B cell (primary cell): ENCODE measurements at regions not wholly inside any gene's neighbourhood (a gene's known extent, or its start where the extent isn't known, plus 50 kb on each side); places are given as distances from the start of the nearest gene placed in this dataset.

Experiments used
- ATAC-seq: fragments of 200-7000 bp; cut with Tn5 transposase; one replicate; pipeline ENCODE4 v1.10.0; 2021; ENCODE audit warnings: low read depth, mild to moderate bottlenecking, moderate number of reproducible peaks, moderate library complexity
- CTCF ChIA-PET: fragments of 350-600 bp; sonication (Branson Sonifier 250); formaldehyde crosslinking; loops from one replicate; lab custom pipeline; 2021; ENCODE audit warnings: antibody characterized with exemption, inconsistent platforms; lab: Charles Lee
- POLR2A ChIA-PET: fragments of 350-600 bp; sonication (Branson Sonifier 250); formaldehyde crosslinking; loops from one replicate; lab custom pipeline; 2021; ENCODE audit warnings: antibody characterized with exemption; lab: Charles Lee
- DNase-seq: peaks from one replicate; pipeline ENCODE4 v3.0.0; 2013
- H2AFZ ChIP-seq: 2 replicates; pipeline ENCODE4 v1.6.1; 2012; ENCODE audit warnings: mild to moderate bottlenecking, low read depth, low read length; ENCODE audit not compliant: insufficient read depth, poor library complexity, severe bottlenecking
- H3K27ac ChIP-seq, 2 donors: 1 replicate in 1 of 2; 2 replicates in 1 of 2; pipeline ENCODE4 v1.5.1; 2012 to 2013; ENCODE audit warnings: low read length in 2 of 2, mild to moderate bottlenecking in 2 of 2, moderate library complexity in 1 of 2
- H3K27me3 ChIP-seq, 4 experiments: fragments of 200-600 bp in 1 of 4; sonication (generic) in 1 of 4; replicated peaks in 1 of 4; 1 replicate in 2 of 4; 2 replicates in 2 of 4; pipeline versions ENCODE4 v1.6.1 to v1.7.0; 2013 to 2016; ENCODE audit warnings: low read length in 3 of 4, mild to moderate bottlenecking in 2 of 4, mixed read lengths in 1 of 4, moderate library complexity in 1 of 4; ENCODE audit not compliant: insufficient read depth in 4 of 4, control insufficient read depth in 3 of 4; ENCODE audit errors: control extremely low read depth in 1 of 4
- H3K36me3 ChIP-seq, 2 experiments: replicated peaks in 1 of 2; 1 replicate in 1 of 2; 2 replicates in 1 of 2; pipeline versions ENCODE4 v1.6.1 to v1.7.1; 2013; ENCODE audit warnings: low read length in 1 of 2; ENCODE audit not compliant: insufficient read depth in 2 of 2, control insufficient read depth in 1 of 2; ENCODE audit errors: control extremely low read depth in 1 of 2, extremely low read depth in 1 of 2
- H3K4me1 ChIP-seq, 2 donors: fragments of 200-600 bp in 1 of 2; sonication (generic) in 1 of 2; 1 replicate in 1 of 2; 2 replicates in 1 of 2; pipeline versions ENCODE4 v1.5.1 to v1.6.1; 2013 to 2017; ENCODE audit warnings: low read length in 2 of 2; ENCODE audit not compliant: control insufficient read depth in 2 of 2, insufficient read depth in 2 of 2
- H3K4me2 ChIP-seq: replicated peaks from 2 replicates; pipeline ENCODE3; 2012; ENCODE audit warnings: mild to moderate bottlenecking, low read depth, low read length; ENCODE audit not compliant: poor library complexity, severe bottlenecking
- H3K4me3 ChIP-seq, 5 experiments: fragments of 200-600 bp in 1 of 5; sonication (generic) in 1 of 5; 1 replicate in 3 of 5; 2 replicates in 2 of 5; pipeline versions ENCODE4 v1.5.1 to v1.7.0; 2011 to 2016; ENCODE audit warnings: low read length in 4 of 5, mild to moderate bottlenecking in 4 of 5, low read depth in 2 of 5, control low read depth in 1 of 5, moderate library complexity in 1 of 5; ENCODE audit not compliant: insufficient read depth in 1 of 5; ENCODE audit errors: control extremely low read depth in 1 of 5, extremely low read depth in 1 of 5
- H3K79me2 ChIP-seq: fragments of 200-600 bp; sonication (generic); one replicate; pipeline ENCODE4 v1.6.0; 2016; ENCODE audit warnings: low read length; ENCODE audit not compliant: control insufficient read depth, insufficient read depth
- H3K9ac ChIP-seq: fragments of 200-600 bp; sonication (generic); 2 replicates; pipeline ENCODE4 v1.6.1; 2017; ENCODE audit warnings: mild to moderate bottlenecking, low read length, moderate library complexity
- H3K9me3 ChIP-seq, 3 donors: one replicate each; pipeline versions ENCODE4 v1.6.1 to v1.7.1; 2013; ENCODE audit warnings: low read length in 2 of 3; ENCODE audit not compliant: control insufficient read depth in 2 of 3, insufficient read depth in 1 of 3; ENCODE audit errors: control extremely low read depth in 1 of 3
- H4K20me1 ChIP-seq: 2 replicates; pipeline ENCODE4 v1.6.0; 2012; ENCODE audit warnings: mild to moderate bottlenecking, low read length; ENCODE audit not compliant: insufficient read depth, control insufficient read depth, poor library complexity, severe bottlenecking
- H3K27ac Mint-ChIP-seq: one replicate; pipeline ENCODE4 v1.8.0; 2021; ENCODE audit warnings: mixed read lengths
- H3K27me3 Mint-ChIP-seq: one replicate; pipeline ENCODE4 v1.8.0; 2021; ENCODE audit warnings: mixed read lengths
- H3K4me1 Mint-ChIP-seq: one replicate; pipeline ENCODE4 v1.8.0; 2021; ENCODE audit warnings: mixed read lengths
- H3K4me3 Mint-ChIP-seq: one replicate; pipeline ENCODE4 v1.8.0; 2021; ENCODE audit warnings: mixed read lengths
- H3K9me3 Mint-ChIP-seq: one replicate; pipeline ENCODE4 v1.8.0; 2022; ENCODE audit warnings: mixed read lengths; ENCODE audit not compliant: insufficient read depth
- CTCF ChIP-seq: fragments of 200-600 bp; IDR thresholded peaks from one replicate; pipeline ENCODE4 v1.8.0; 2022; ENCODE audit warnings: antibody characterized with exemption, mild to moderate bottlenecking
- EZH2 ChIP-seq: IDR thresholded peaks from 2 replicates; pipeline ENCODE4 v1.6.1; 2012; ENCODE audit warnings: borderline replicate concordance, low read depth, mild to moderate bottlenecking, moderate library complexity, low read length; ENCODE audit not compliant: insufficient read depth, poor library complexity, severe bottlenecking
- WGBS: methylation state at CpG from one replicate; pipeline ENCODE4 v1.1.5; 2013; ENCODE audit warnings: missing lambda C conversion rate; ENCODE audit not compliant: insufficient coverage; 5-methylcytosine and 5-hydroxymethylcytosine counted together
- intact Hi-C: fragments of 100-400 bp; cut with micrococcal nuclease; formaldehyde crosslinking; loops from one replicate; pipeline ENCODE4 v1.10.0; 2022

GRCh38 chr6:140858381-140858971 lies 1274.2 kb upstream of the GJE1 start:
- ChIA-PET POLR2A (no interaction called here), CTCF (no interaction called here)
- Histone ChIP-seq H3K27me3 (no peaks in the 10 kb centered on the region), H3K4me3 (no peak overlapping the region), H3K4me1 (no peaks in the 10 kb centered on the region), H4K20me1 (no peaks in the 10 kb centered on the region), H3K4me2 (no peak overlapping the region), H3K27ac (no peak overlapping the region), H3K9ac (no peak overlapping the region), H3K36me3 (no peaks in the 10 kb centered on the region), H3K9me3 (no peaks in the 10 kb centered on the region), H3K79me2 (no peaks in the 10 kb centered on the region), H2AFZ (no peak overlapping the region)
- Mint-ChIP-seq H3K4me3 (no peak overlapping the region), H3K4me1 (no peaks in the 10 kb centered on the region), H3K27me3 (no peaks in the 10 kb centered on the region), H3K9me3 (no peaks in the 10 kb centered on the region), H3K27ac (no peak overlapping the region)
- WGBS = 86% methylated on average over 9 of the region's 10 CpGs
- no peak for DNase-seq
- TF ChIP-seq EZH2 (no peak), CTCF (no peak)
- ATAC-seq = no peak
- intact Hi-C loops = no loop called here

GRCh38 chr6:140857739-140858380 lies 1274.9 kb upstream of the GJE1 start:
- Mint-ChIP-seq H3K27me3 (no peaks in the 10 kb centered on the region), H3K4me3 (no peak overlapping the region), H3K27ac (no peak overlapping the region), H3K4me1 (no peaks in the 10 kb centered on the region), H3K9me3 (no peaks in the 10 kb centered on the region)
- DNase-seq (no peak), ATAC-seq (no peak)
- Histone ChIP-seq H3K27me3 (no peaks in the 10 kb centered on the region), H3K4me2 (no peak overlapping the region), H3K4me1 (no peaks in the 10 kb centered on the region), H4K20me1 (no peaks in the 10 kb centered on the region), H3K27ac (no peak overlapping the region), H2AFZ (no peak overlapping the region), H3K4me3 (no peak overlapping the region), H3K79me2 (no peaks in the 10 kb centered on the region), H3K36me3 (no peaks in the 10 kb centered on the region), H3K9ac (no peak overlapping the region), H3K9me3 (no peaks in the 10 kb centered on the region)
- TF ChIP-seq CTCF (no peak), EZH2 (no peak)
- intact Hi-C loops = no loop called here
- CTCF ChIA-PET = no interaction called here
- POLR2A ChIA-PET = no interaction called here
- no CpG with 5 or more reads among the region's 1 CpG for WGBS
